Endothelial cell of umbilical vein (primary cell): ENCODE measurements at regions not wholly inside any gene's neighbourhood (a gene's known extent, or its start where the extent isn't known, plus 50 kb on each side); places are given as distances from the start of the nearest gene placed in this dataset.

Source experiments
- BruUV-seq: library from RNA; stranded (reverse); fragments of 400-500 nt; replicated peaks from 2 replicates; lab custom pipeline; 2021; lab: Mats Ljungman, UMichigan
- CTCF ChIA-PET: fragments of 300-600, 350-600 bp; sonication (Branson Sonifier 250); formaldehyde crosslinking; loops from one replicate; lab custom pipeline; 2021; ENCODE audit warnings: antibody characterized with exemption, inconsistent platforms; lab: Charles Lee
- POLR2A ChIA-PET: fragments of 300-600, 350-600 bp; sonication (Branson Sonifier 250); formaldehyde crosslinking; loops from one replicate; lab custom pipeline; 2021; ENCODE audit warnings: antibody characterized with exemption, inconsistent platforms; lab: Charles Lee
- DNase-seq: peaks from one replicate; pipeline ENCODE4 v3.0.0-alpha.2; 2011; ENCODE audit warnings: low read depth, low spot score
- FAIRE-seq: peaks from 2 replicates; lab custom pipeline; 2011; peaks lifted over from hg19 to GRCh38; lab: Jason Lieb, UNC
- H2AFZ ChIP-seq: 2 replicates; pipeline ENCODE4 v1.6.0; 2012; ENCODE audit warnings: low read depth, low read length, control low read depth, inconsistent platforms
- H3K27ac ChIP-seq: 2 replicates; pipeline ENCODE4 v1.5.1; 2011; ENCODE audit warnings: low read depth, mild to moderate bottlenecking, control low read depth, low read length, moderate library complexity; ENCODE audit not compliant: insufficient read depth
- H3K27me3 ChIP-seq, 2 experiments: 2 replicates each; pipeline versions ENCODE4 v1.6.0 to v1.6.1; 2011; ENCODE audit warnings: low read length in 2 of 2, mixed read lengths in 1 of 2; ENCODE audit not compliant: control insufficient read depth in 2 of 2, insufficient read depth in 2 of 2
- H3K36me3 ChIP-seq, 2 experiments: 2 replicates in 1 of 2; 3 replicates in 1 of 2; pipeline ENCODE4 v1.5.1; 2011; ENCODE audit warnings: low read length in 2 of 2, mild to moderate bottlenecking in 1 of 2, moderate library complexity in 1 of 2; ENCODE audit not compliant: control insufficient read depth in 2 of 2, insufficient read depth in 2 of 2; ENCODE audit errors: extremely low read depth in 1 of 2
- H3K4me1 ChIP-seq: 3 replicates; pipeline ENCODE4 v1.5.1; 2011; ENCODE audit warnings: mild to moderate bottlenecking, low read length; ENCODE audit not compliant: control insufficient read depth, insufficient read depth; ENCODE audit errors: extremely low read depth
- H3K4me2 ChIP-seq: 2 replicates; pipeline ENCODE4 v1.6.1; 2011; ENCODE audit warnings: low read length, control low read depth, mixed read lengths; ENCODE audit not compliant: insufficient read depth
- H3K4me3 ChIP-seq, 3 experiments: fragments of 200-600 bp in 1 of 3; sonication (generic), shearing (Covaris generic) in 1 of 3; replicated peaks in 1 of 3; 2 replicates each; pipeline ENCODE4 v1.5.1; 2011 to 2016; ENCODE audit warnings: control low read depth in 3 of 3, low read length in 3 of 3, mild to moderate bottlenecking in 2 of 3, inconsistent platforms in 1 of 3, low read depth in 1 of 3, moderate library complexity in 1 of 3; ENCODE audit not compliant: insufficient read depth in 1 of 3
- H3K79me2 ChIP-seq: 2 replicates; pipeline ENCODE4 v1.6.0; 2012; ENCODE audit warnings: low read length, inconsistent platforms; ENCODE audit not compliant: control insufficient read depth, insufficient read depth
- H3K9ac ChIP-seq: replicated peaks from 2 replicates; pipeline ENCODE3; 2011; ENCODE audit warnings: low read length, control low read depth; ENCODE audit not compliant: insufficient read depth; ENCODE audit errors: extremely low read depth
- H3K9me1 ChIP-seq: replicated peaks from 3 replicates; pipeline ENCODE4 v1.6.0; 2011; ENCODE audit warnings: mild to moderate bottlenecking, low read length; ENCODE audit not compliant: control insufficient read depth, insufficient read depth; ENCODE audit errors: extremely low read depth
- H3K9me3 ChIP-seq: replicated peaks from 2 replicates; pipeline ENCODE4 v1.5.1; 2012; ENCODE audit warnings: low read length, inconsistent platforms; ENCODE audit not compliant: control insufficient read depth, insufficient read depth
- H4K20me1 ChIP-seq: replicated peaks from 2 replicates; pipeline ENCODE3; 2011; ENCODE audit warnings: mild to moderate bottlenecking, low read length; ENCODE audit not compliant: control insufficient read depth, insufficient read depth; ENCODE audit errors: extremely low read depth
- EZH2 ChIP-seq: IDR thresholded peaks from 2 replicates; pipeline ENCODE4 v1.6.1; 2012; ENCODE audit warnings: borderline replicate concordance, low read depth, mild to moderate bottlenecking, moderate library complexity, low read length, inconsistent platforms; ENCODE audit not compliant: severe bottlenecking
- FOS ChIP-seq: IDR thresholded peaks from 2 replicates; pipeline ENCODE4 v1.6.1; 2011; ENCODE audit warnings: mild to moderate bottlenecking, low read length, moderate library complexity, borderline replicate concordance; ENCODE audit not compliant: insufficient read depth
- GATA2 ChIP-seq: IDR thresholded peaks from 2 replicates; pipeline ENCODE4 v1.7.0; 2011; ENCODE audit warnings: low read depth, mild to moderate bottlenecking, moderate library complexity, mixed read lengths, low read length; ENCODE audit not compliant: insufficient read length, insufficient read depth
- JUN ChIP-seq: IDR thresholded peaks from 2 replicates; pipeline ENCODE4 v1.6.1; 2011; ENCODE audit warnings: borderline replicate concordance, low read depth; ENCODE audit not compliant: insufficient read length, insufficient read depth
- MYC ChIP-seq: IDR thresholded peaks from one replicate; pipeline ENCODE4 v1.6.1; 2011; ENCODE audit warnings: mild to moderate bottlenecking, low read depth, low read length
- POLR2A ChIP-seq: IDR thresholded peaks from 2 replicates; pipeline ENCODE4 v1.6.1; 2012; ENCODE audit warnings: low read depth, mild to moderate bottlenecking, control low read depth, low read length
- POLR2AphosphoS5 ChIP-seq: IDR thresholded peaks from 2 replicates; pipeline ENCODE4 v1.6.1; 2012; ENCODE audit warnings: low read depth, mild to moderate bottlenecking, control low read depth, low read length, moderate library complexity; ENCODE audit not compliant: insufficient read depth
- dilution Hi-C: fragments of 300-500 bp; cut with MboI; formaldehyde crosslinking; loops from one replicate; pipeline ENCODE4 v1.15.0; 2019; ENCODE audit warnings: low sequenced_read_pairs; ENCODE audit not compliant: extremely low pct_ligation_motif_present
- intact Hi-C: fragments of 100-400 bp; cut with micrococcal nuclease; formaldehyde crosslinking; loops from one replicate; pipeline ENCODE4 v1.10.0; 2022
- TF ChIP-seq, protein P1 (sequence below), 2 donors: IDR thresholded peaks; 1 replicate in 1 of 2; 2 replicates in 1 of 2; pipeline ENCODE4 v1.5.1; 2011; ENCODE audit warnings: low read length in 2 of 2, mild to moderate bottlenecking in 2 of 2, moderate library complexity in 2 of 2, control low read depth in 1 of 2, inconsistent platforms in 1 of 2, low read depth in 1 of 2; ENCODE audit not compliant: insufficient read depth in 1 of 2; ENCODE audit errors: extremely low read depth in 1 of 2

DNA sequence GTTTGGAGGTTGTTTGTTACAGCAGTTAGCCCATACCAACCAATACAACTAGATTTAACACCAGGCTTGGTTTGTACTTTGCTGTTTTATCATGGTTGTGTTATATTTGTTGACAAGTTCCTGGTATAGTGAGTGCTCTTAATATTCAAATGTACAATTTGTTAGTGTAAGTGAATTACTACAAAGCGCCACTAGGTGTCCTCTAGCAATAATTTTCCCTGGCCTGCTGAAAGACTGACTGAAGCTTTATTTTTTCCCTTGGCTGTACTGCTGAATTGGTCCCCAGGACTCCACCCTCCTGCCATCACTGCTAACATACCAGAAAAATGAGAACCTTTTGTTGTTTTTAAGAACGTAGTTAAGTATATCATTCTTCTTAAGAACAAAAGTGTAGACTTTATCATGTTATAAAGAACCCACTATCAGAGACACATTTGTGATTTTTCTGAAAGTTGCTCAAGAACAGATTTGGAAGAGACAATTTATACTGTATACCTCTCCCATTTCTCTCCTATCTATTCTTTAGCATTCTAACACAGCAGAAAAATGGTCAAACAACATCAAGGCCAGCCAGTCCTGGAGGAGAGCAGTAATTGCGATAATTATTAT, 75.3 kb upstream of the FAR2 start:
- intact Hi-C loops (loop anchor here (1.0 to 2.0 kb wide), 3 partner anchors 244 to 1771 kb away; no protein-coding TSS in a partner anchor), dilution Hi-C loops (no loop called here)
- H3K36me3 ChIP-seq = no peaks in the 10 kb centered on the region
- no peak overlapping the region for H3K27ac ChIP-seq
- H3K9me1 ChIP-seq = no peaks in the 10 kb centered on the region
- no peak overlapping the region for H3K4me3 ChIP-seq
- no peaks in the 10 kb centered on the region for H4K20me1 ChIP-seq
- H3K4me1 ChIP-seq = no peaks in the 10 kb centered on the region
- no peak overlapping the region for H2AFZ ChIP-seq
- peaks cover 2 to 12% of the 10 kb centered on the region in 2 experiments for H3K27me3 ChIP-seq
- no peaks in the 10 kb centered on the region for H3K9me3 ChIP-seq
- BruUV-seq = no TSS peak
- no peak overlapping the region for H3K4me2 ChIP-seq
- POLR2A ChIA-PET = no interaction called here
- DNase-seq (peak; percentile 67), FAIRE-seq (peak; percentile 87)
- TF ChIP-seq EZH2 (no peak), MYC (no peak), FOS (no peak)
- TF ChIP-seq, protein P1, sequence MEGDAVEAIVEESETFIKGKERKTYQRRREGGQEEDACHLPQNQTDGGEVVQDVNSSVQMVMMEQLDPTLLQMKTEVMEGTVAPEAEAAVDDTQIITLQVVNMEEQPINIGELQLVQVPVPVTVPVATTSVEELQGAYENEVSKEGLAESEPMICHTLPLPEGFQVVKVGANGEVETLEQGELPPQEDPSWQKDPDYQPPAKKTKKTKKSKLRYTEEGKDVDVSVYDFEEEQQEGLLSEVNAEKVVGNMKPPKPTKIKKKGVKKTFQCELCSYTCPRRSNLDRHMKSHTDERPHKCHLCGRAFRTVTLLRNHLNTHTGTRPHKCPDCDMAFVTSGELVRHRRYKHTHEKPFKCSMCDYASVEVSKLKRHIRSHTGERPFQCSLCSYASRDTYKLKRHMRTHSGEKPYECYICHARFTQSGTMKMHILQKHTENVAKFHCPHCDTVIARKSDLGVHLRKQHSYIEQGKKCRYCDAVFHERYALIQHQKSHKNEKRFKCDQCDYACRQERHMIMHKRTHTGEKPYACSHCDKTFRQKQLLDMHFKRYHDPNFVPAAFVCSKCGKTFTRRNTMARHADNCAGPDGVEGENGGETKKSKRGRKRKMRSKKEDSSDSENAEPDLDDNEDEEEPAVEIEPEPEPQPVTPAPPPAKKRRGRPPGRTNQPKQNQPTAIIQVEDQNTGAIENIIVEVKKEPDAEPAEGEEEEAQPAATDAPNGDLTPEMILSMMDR (IDR thresholded peaks at IDR 0.05; ENCODE audit: extremely low read depth in 1 of 2, insufficient read depth in 1 of 2, low read depth in 1 of 2, low read length in 2 of 2) = peak; percentile 51 to 55
- H3K9ac ChIP-seq = no peak overlapping the region
- H3K79me2 ChIP-seq = no peaks in the 10 kb centered on the region
- CTCF ChIA-PET = interaction anchor here (0.6 to 3.9 kb wide), 23 partner anchors 10 to 646 kb away, joined by 3 to 35 read pairs (median 4); no protein-coding TSS in a partner anchor

DNA sequence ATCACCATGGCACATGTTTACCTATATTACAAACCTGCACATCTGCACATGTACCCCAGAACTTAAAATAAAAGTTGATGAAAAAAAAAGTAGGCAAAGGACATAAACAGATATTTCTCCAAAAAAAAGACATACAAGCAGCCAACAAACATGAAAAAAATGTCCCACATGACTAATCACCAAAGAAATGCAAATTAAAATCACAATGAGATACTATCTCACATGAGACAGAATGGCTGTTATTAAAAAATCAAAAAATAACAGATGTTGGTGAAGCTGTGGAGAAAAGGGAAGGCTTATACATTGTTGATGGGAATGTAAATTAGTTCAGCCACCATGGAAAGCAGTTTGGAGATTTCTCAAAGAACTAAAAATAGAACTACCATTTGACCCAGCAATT, 68.0 kb upstream of the FAR2 start:
- DNase-seq (no peak), FAIRE-seq (no peak)
- no peak overlapping the region for H3K4me2 ChIP-seq
- H3K27ac ChIP-seq = no peak overlapping the region
- TF ChIP-seq POLR2A (no peak), POLR2AphosphoS5 (no peak), JUN (no peak), MYC (no peak), GATA2 (no peak), EZH2 (no peak), FOS (no peak)
- TF ChIP-seq, protein P1 (IDR thresholded peaks at IDR 0.05; ENCODE audit: extremely low read depth in 1 of 2, insufficient read depth in 1 of 2, low read depth in 1 of 2, low read length in 2 of 2) = no peak
- CTCF ChIA-PET = no interaction called here
- intact Hi-C loops = no loop called here
- POLR2A ChIA-PET = no interaction called here
- no peaks in the 10 kb centered on the region for H3K9me1 ChIP-seq
- H3K36me3 ChIP-seq = no peaks in the 10 kb centered on the region
- dilution Hi-C loops = no loop called here
- H3K9ac ChIP-seq = no peak overlapping the region
- no TSS peak for BruUV-seq
- H3K27me3 ChIP-seq = no peaks in the 10 kb centered on the region
- H3K4me3 ChIP-seq = no peak overlapping the region
- no peak overlapping the region for H2AFZ ChIP-seq
- H4K20me1 ChIP-seq = no peaks in the 10 kb centered on the region
- H3K79me2 ChIP-seq = no peaks in the 10 kb centered on the region
- H3K9me3 ChIP-seq = no peaks in the 10 kb centered on the region
- H3K4me1 ChIP-seq = no peaks in the 10 kb centered on the region
